GM23338 (cell line): ENCODE measurements at regions not wholly inside any gene's neighbourhood (a gene's known extent, or its start where the extent isn't known, plus 50 kb on each side); places are given as distances from the start of the nearest gene placed in this dataset.

Experiments
- CREB1 ChIP-seq: fragments of 250-450 bp; sonication (Bioruptor Pico); IDR thresholded peaks from 2 replicates; pipeline ENCODE4 v1.5.0; 2020; ENCODE audit warnings: low read depth, mild to moderate bottlenecking, moderate library complexity
- CTCF ChIP-seq, 2 experiments: fragments of 200-600 bp in 1 of 2; sonication (generic) in 1 of 2; conservative IDR thresholded peaks; 2 replicates each; pipeline versions ENCODE4 v1.5.1 to v1.6.1; 2016 to 2017; ENCODE audit warnings: antibody characterized with exemption in 2 of 2, low read depth in 2 of 2, mild to moderate bottlenecking in 2 of 2, moderate library complexity in 1 of 2
- ETS1 ChIP-seq: IDR thresholded peaks from 2 replicates; pipeline ENCODE4 v1.6.1; 2016; ENCODE audit warnings: antibody characterized with exemption
- EZH2 ChIP-seq: fragments of 200-600 bp; sonication (generic); IDR thresholded peaks from one replicate; pipeline ENCODE4 v1.8.0; 2017; ENCODE audit warnings: antibody characterized with exemption, mild to moderate bottlenecking, low read depth; ENCODE audit not compliant: unreplicated experiment
- EZH2phosphoT487 ChIP-seq: fragments of 200-600 bp; sonication (generic); IDR thresholded peaks from one replicate; pipeline ENCODE4 v1.8.1; 2018; ENCODE audit warnings: antibody characterized with exemption; ENCODE audit not compliant: unreplicated experiment
- JUNB ChIP-seq: IDR thresholded peaks from one replicate; pipeline ENCODE4 v1.6.1; 2016; ENCODE audit warnings: antibody characterized with exemption; ENCODE audit not compliant: unreplicated experiment
- NANOG ChIP-seq: IDR thresholded peaks from 2 replicates; pipeline ENCODE4 v1.6.1; 2016; ENCODE audit warnings: antibody characterized with exemption, borderline replicate concordance
- POLR2AphosphoS5 ChIP-seq: IDR thresholded peaks from 2 replicates; pipeline ENCODE4 v1.6.1; 2016; ENCODE audit warnings: antibody characterized with exemption, low read depth
- STAT1 ChIP-seq: IDR thresholded peaks from one replicate; pipeline ENCODE4 v1.6.1; 2016; ENCODE audit warnings: antibody characterized with exemption; ENCODE audit not compliant: unreplicated experiment
- ZNF114 ChIP-seq: fragments of 250-450 bp; sonication (Bioruptor Pico); IDR thresholded peaks from 2 replicates; pipeline ENCODE4 v1.5.0; 2020; ENCODE audit warnings: mild to moderate bottlenecking, moderate library complexity
- ZNF331 ChIP-seq: fragments of 250-450 bp; sonication (Bioruptor Pico); IDR thresholded peaks from 2 replicates; pipeline ENCODE4 v1.5.0; 2020; ENCODE audit warnings: low read depth, mild to moderate bottlenecking, moderate library complexity
- TF ChIP-seq, protein P1 (sequence below): IDR thresholded peaks from one replicate; pipeline ENCODE4 v1.6.1; 2018; ENCODE audit warnings: antibody characterized with exemption; ENCODE audit not compliant: unreplicated experiment

DNA sequence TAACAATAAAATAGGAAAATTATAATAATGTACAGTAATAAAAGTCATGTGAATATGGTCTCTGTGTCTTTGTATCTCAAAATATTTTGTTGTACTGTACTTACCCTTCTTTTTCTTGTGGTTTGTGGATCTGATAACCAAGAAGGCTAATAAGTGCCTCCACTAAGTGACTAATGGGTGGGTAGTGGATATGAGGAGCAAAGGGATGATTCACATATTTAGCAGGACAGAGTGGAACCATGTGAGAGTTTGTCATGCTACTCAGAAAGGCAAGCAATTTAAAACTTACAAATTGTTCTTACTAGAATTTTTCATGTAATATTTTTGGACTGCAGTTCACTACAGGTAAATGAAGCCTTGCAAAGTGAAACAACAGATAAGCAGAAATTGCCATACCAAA, 1241.2 kb upstream of the CDH2 start:
- TF ChIP-seq CTCF (conservative IDR thresholded peaks at IDR 0.05; ENCODE audit: low read depth in 2 of 2) (no peak), STAT1 (no peak), ETS1 (no peak), NANOG (no peak), JUNB (no peak), ZNF331 (no peak), EZH2 (no peak), EZH2phosphoT487 (no peak), POLR2AphosphoS5 (no peak), ZNF114 (CRISPR knock-in tag) (no peak), CREB1 (CRISPR knock-in tag) (no peak)
- TF ChIP-seq, protein P1, sequence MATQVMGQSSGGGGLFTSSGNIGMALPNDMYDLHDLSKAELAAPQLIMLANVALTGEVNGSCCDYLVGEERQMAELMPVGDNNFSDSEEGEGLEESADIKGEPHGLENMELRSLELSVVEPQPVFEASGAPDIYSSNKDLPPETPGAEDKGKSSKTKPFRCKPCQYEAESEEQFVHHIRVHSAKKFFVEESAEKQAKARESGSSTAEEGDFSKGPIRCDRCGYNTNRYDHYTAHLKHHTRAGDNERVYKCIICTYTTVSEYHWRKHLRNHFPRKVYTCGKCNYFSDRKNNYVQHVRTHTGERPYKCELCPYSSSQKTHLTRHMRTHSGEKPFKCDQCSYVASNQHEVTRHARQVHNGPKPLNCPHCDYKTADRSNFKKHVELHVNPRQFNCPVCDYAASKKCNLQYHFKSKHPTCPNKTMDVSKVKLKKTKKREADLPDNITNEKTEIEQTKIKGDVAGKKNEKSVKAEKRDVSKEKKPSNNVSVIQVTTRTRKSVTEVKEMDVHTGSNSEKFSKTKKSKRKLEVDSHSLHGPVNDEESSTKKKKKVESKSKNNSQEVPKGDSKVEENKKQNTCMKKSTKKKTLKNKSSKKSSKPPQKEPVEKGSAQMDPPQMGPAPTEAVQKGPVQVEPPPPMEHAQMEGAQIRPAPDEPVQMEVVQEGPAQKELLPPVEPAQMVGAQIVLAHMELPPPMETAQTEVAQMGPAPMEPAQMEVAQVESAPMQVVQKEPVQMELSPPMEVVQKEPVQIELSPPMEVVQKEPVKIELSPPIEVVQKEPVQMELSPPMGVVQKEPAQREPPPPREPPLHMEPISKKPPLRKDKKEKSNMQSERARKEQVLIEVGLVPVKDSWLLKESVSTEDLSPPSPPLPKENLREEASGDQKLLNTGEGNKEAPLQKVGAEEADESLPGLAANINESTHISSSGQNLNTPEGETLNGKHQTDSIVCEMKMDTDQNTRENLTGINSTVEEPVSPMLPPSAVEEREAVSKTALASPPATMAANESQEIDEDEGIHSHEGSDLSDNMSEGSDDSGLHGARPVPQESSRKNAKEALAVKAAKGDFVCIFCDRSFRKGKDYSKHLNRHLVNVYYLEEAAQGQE = no peak
